ENCODE measurements at regions not wholly inside any gene's neighbourhood (a gene's known extent, or its start where the extent isn't known, plus 50 kb on each side); places are given as distances from the start of the nearest gene placed in this dataset.

DNA sequence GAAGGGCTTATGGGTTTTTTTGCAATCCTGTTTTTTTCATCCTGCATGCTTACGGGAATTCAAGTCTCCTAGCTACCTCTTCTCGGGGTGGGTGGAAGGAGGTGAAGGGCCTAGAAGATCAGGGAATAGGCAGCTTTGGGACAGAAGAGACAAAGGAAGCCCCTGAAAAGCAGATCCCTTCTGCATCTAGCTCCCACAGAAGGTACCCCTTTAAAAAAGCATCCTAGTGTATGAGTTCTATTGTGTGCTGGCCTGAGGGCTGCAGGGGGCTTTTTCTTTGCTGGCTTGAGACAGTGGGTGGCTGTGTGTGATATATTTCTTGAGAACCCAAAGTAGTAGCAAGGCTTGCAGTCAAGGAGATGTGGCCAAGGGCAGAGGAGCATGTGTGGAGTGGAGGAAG is 330.5 kb downstream of the MAF start:
- TF ChIP-seq, protein P1, sequence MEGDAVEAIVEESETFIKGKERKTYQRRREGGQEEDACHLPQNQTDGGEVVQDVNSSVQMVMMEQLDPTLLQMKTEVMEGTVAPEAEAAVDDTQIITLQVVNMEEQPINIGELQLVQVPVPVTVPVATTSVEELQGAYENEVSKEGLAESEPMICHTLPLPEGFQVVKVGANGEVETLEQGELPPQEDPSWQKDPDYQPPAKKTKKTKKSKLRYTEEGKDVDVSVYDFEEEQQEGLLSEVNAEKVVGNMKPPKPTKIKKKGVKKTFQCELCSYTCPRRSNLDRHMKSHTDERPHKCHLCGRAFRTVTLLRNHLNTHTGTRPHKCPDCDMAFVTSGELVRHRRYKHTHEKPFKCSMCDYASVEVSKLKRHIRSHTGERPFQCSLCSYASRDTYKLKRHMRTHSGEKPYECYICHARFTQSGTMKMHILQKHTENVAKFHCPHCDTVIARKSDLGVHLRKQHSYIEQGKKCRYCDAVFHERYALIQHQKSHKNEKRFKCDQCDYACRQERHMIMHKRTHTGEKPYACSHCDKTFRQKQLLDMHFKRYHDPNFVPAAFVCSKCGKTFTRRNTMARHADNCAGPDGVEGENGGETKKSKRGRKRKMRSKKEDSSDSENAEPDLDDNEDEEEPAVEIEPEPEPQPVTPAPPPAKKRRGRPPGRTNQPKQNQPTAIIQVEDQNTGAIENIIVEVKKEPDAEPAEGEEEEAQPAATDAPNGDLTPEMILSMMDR (IDR thresholded peaks at IDR 0.05): no peak
- TF ChIP-seq POLR2A (IDR thresholded peaks at IDR 0.05) (no peak), EP300 (IDR thresholded peaks at IDR 0.05) (no peak)

All from tibial nerve (tissue), 4 donors.